Renal pelvis (tissue), 1 donor: ENCODE measurements at regions not wholly inside any gene's neighbourhood (a gene's known extent, or its start where the extent isn't known, plus 50 kb on each side); places are given as distances from the start of the nearest gene placed in this dataset.
A peak's percentile ranks its signal among the peaks of the same experiment; 100 is the strongest.
"Not testable (repeated sequence)": the region's sequence is repeated elsewhere in the genome, so short reads cannot be mapped to it uniquely, and the experiment has no call there.

Source experiments
- DNase-seq: peaks from one replicate; pipeline ENCODE4 v3.0.0-alpha.2; 2013

GRCh38 chr2:75432761-75433361 lies 127.9 kb downstream of the EVA1A start:
- no peak for DNase-seq

- no peak for DNase-seq
Observed at GRCh38 chr2:75431763-75432162, 129.0 kb downstream of the EVA1A start.

- no peak for DNase-seq
Observed at GRCh38 chr2:75431276-75431675, 129.5 kb downstream of the EVA1A start.

- DNase-seq: not testable (repeated sequence)
Observed at GRCh38 chr2:75430449-75430848, 130.3 kb downstream of the EVA1A start.

GRCh38 chr2:75428646-75429443 lies 131.9 kb downstream of the EVA1A start:
- no peak for DNase-seq

GRCh38 chr2:75428060-75428459 lies 132.7 kb downstream of the EVA1A start:
- no peak for DNase-seq

GRCh38 chr2:75424936-75425619 lies 135.7 kb downstream of the EVA1A start:
- DNase-seq: no peak

GRCh38 chr2:75421986-75422385 lies 138.8 kb downstream of the EVA1A start:
- DNase-seq: no peak

GRCh38 chr2:75416420-75417342 lies 144.1 kb downstream of the EVA1A start:
- DNase-seq: no peak

GRCh38 chr2:75415731-75416130 lies 145.0 kb downstream of the EVA1A start:
- DNase-seq: no peak

- peak; percentile 19 for DNase-seq
Observed at GRCh38 chr2:75415111-75415626, 145.6 kb downstream of the EVA1A start.

- DNase-seq: no peak
Observed at GRCh38 chr2:75411574-75411973, 149.2 kb downstream of the EVA1A start.

- no peak for DNase-seq
Observed at GRCh38 chr2:75410702-75411101, 150.0 kb downstream of the EVA1A start.

- DNase-seq: no peak
Observed at GRCh38 chr2:75408771-75409170, 152.0 kb downstream of the EVA1A start.

- DNase-seq: no peak
Observed at GRCh38 chr2:75407038-75407530, 153.7 kb downstream of the EVA1A start.

GRCh38 chr2:75406131-75406581 lies 154.6 kb downstream of the EVA1A start:
- no peak for DNase-seq

GRCh38 chr2:75405000-75405399 lies 155.7 kb downstream of the EVA1A start:
- DNase-seq: no peak

GRCh38 chr2:75403991-75404428 lies 156.7 kb downstream of the EVA1A start:
- DNase-seq: peak; percentile 55

GRCh38 chr2:75396314-75396713 lies 164.4 kb downstream of the EVA1A start:
- no peak for DNase-seq

GRCh38 chr2:75394764-75395163 lies 166.0 kb downstream of the EVA1A start:
- DNase-seq: not testable (repeated sequence)

- DNase-seq: peak; percentile 24
Observed at GRCh38 chr2:75390169-75390568, 170.6 kb downstream of the EVA1A start.
